NCI-H774 (cell line): ENCODE measurements at regions not wholly inside any gene's neighbourhood (a gene's known extent, or its start where the extent isn't known, plus 50 kb on each side); places are given as distances from the start of the nearest gene placed in this dataset.

ENCODE experiments used
- DNase-seq: peaks from one replicate; lab custom pipeline; 2025; lab: John Stamatoyannopoulos, UW

- DNase-seq: no peak
These were observed 1202.9 kb upstream of the CDH8 start for GRCh38 chr16:63239065-63239570.

GRCh38 chr16:63230421-63231040 is 1194.3 kb upstream of the CDH8 start:
- no peak for DNase-seq

DNA sequence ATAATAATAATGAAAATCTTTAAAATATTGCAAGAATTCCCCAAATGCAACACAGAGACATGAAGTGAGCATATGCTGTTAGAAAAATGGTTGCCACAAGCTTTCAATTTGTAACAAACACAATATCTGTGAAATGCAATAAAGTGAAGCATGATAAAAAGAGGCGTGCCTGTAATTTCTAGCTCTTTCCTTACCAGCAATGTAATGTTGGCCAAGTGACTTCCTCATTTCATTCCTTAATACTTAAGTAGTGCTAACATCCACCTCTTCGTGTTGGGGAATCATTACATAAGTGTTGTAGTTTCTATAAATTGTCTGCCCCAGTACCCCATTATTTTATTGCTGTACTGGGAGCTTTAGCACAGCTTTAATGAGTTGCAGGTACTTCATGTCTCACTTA is 1192.0 kb upstream of the CDH8 start:
- DNase-seq: no peak

DNA sequence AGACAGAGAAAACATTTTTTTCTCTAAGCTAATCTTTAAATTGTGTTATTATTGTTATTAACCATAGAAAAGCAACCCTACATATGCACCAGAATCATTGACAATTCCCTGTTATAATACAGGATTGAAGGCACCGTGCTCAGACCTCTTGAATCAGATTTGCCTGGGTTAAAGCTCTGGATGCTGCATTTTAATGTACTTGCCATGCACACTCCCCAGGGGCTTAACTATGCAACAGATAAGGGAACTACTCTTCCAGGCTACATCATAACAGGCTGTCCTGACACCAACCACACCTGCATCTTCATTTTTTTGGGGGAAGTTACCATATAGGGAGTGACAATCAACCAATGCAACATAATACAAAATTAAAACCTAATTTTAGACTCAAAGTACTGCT is 1187.6 kb upstream of the CDH8 start:
- DNase-seq: no peak

GRCh38 chr16:63216696-63217423 is 1180.6 kb upstream of the CDH8 start:
- DNase-seq: no peak

DNA sequence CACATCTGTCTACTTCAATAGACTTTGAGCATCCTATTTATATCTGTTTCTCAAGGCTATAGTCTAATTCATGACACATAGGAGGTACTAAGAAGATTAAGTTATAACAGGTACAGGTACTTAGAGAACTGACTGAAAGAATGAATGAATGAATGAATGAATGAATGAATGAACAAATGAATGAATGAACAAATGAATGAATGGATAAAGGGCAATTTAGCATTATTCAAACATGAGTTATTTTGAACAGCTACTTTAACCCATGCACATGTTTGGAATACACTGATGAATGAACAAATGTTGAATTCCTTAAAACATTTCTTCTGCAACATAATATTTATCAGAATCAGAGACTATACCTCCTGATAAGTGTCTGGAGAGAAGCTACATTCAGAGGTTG is 1165.6 kb upstream of the CDH8 start:
- no peak for DNase-seq

GRCh38 chr16:63200940-63201339 is 1164.7 kb upstream of the CDH8 start:
- DNase-seq: no peak

DNA sequence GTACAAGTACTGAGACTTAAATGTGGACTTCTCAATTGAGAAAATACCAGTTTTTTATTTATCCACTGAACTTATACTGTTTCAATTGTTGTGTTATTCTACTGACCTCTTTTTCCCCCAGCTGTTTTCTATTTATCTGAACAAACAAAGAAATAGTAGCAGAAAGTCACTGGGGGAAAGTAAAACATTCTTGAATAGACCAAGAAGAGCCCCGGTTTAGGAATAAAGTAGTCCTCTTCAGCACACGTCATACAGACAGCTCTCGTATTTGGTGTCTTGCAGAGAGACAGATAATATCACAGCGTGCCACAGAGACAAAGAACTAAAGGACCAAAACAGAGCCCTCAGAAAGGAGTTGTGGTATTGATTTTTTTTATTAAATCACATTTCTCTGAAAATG is 1159.1 kb upstream of the CDH8 start:
- DNase-seq: no peak

GRCh38 chr16:63192980-63193379 is 1156.7 kb upstream of the CDH8 start:
- no peak for DNase-seq

- no peak for DNase-seq
These were observed 1152.0 kb upstream of the CDH8 start for GRCh38 chr16:63188086-63188771.

DNA sequence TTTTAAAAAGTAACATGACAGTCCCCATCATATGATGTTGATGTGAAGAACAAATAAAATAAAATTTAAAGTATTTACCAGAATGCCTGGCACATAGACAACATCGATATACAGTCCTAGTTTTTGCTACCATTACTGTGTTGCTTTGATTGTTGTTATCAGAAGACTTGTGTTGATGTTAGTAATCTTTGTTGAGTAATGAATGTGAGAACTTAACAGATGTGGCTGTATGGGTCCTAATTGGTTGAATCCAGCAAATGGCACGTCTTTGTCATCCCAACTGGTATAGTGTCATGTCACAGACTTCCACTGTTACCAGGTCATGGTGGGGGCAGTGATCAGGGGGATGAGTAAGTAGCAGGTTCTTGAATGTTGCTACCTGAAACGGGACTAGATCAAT is 1151.4 kb upstream of the CDH8 start:
- no peak for DNase-seq

GRCh38 chr16:63185235-63185780 is 1149.1 kb upstream of the CDH8 start:
- DNase-seq: no peak

GRCh38 chr16:63183743-63184142 is 1147.5 kb upstream of the CDH8 start:
- no peak for DNase-seq

DNA sequence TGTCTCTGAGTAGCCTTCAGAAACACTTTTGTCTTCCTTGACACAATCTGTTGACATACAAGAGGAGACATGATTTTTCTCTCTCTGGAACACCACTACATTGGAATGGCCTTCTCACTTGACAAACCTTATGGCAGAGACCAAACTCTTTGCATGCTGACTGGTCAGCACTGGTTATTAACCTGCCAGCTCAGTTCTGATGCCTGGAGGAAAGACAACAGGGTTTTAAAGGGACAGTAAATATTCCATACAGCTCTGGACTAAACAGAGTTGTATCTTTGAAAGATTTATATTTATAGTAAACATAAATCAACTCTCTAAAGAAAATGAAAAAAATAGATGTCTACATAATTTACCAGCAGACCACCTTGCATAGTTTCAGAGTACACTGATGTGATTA is 1139.1 kb upstream of the CDH8 start:
- DNase-seq: no peak

GRCh38 chr16:63174801-63175200 is 1138.6 kb upstream of the CDH8 start:
- DNase-seq: no peak

GRCh38 chr16:63171545-63171944 is 1135.3 kb upstream of the CDH8 start:
- no peak for DNase-seq

GRCh38 chr16:63169100-63169499 is 1132.9 kb upstream of the CDH8 start:
- no peak for DNase-seq

DNA sequence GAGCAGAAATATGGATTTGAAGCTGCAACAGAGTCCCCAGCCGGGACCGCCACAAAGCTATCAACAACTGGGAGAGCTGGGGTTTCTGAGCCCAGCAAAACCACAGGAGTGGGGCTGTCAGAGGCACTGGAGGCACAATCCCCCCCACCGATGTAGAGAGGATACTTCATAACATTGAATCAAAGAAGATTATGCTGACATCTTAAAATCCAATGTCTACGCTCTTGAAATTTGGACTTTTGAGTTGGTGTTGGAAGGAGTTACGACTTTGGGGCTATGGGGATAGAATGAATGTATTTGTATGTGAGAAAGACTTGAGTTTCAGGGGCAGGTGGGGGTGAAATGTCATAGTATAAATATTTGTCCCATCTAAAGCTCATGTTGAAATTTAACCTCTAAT is 1121.6 kb upstream of the CDH8 start:
- DNase-seq: no peak

GRCh38 chr16:63146251-63146650 is 1110.0 kb upstream of the CDH8 start:
- no peak for DNase-seq

GRCh38 chr16:63145411-63145810 is 1109.2 kb upstream of the CDH8 start:
- DNase-seq: no peak

- DNase-seq: no peak
These were observed 1098.8 kb upstream of the CDH8 start for GRCh38 chr16:63135069-63135468.

GRCh38 chr16:63131503-63131902 is 1095.3 kb upstream of the CDH8 start:
- DNase-seq: no peak

DNA sequence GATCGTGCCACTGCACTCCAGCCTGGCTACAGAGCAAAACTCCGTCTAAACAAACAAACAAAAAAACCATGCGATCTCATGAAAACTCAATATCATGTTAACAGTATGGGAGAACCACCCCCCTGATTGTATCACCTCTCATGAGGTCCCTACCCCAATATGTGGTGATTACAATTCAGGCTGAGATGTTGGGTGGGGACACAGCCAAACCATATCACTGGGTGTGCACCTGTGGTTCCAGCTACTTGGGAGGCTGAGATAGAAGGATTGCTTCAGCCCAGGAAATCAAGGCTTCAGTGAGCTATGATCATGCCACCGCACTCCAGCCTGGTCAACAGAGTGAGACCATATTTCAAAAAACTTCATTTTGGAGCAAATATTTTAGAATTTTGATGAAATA is 1094.7 kb upstream of the CDH8 start:
- no peak for DNase-seq
